Pons (tissue), 1 donor: ENCODE measurements at regions not wholly inside any gene's neighbourhood (a gene's known extent, or its start where the extent isn't known, plus 50 kb on each side); places are given as distances from the start of the nearest gene placed in this dataset.
"Not testable (repeated sequence)": the region's sequence is repeated elsewhere in the genome, so short reads cannot be mapped to it uniquely, and the experiment has no call there.

Source experiments
- DNase-seq: peaks from one replicate; pipeline ENCODE4 v3.0.0-alpha.2; 2016; ENCODE audit warnings: low spot score

DNA sequence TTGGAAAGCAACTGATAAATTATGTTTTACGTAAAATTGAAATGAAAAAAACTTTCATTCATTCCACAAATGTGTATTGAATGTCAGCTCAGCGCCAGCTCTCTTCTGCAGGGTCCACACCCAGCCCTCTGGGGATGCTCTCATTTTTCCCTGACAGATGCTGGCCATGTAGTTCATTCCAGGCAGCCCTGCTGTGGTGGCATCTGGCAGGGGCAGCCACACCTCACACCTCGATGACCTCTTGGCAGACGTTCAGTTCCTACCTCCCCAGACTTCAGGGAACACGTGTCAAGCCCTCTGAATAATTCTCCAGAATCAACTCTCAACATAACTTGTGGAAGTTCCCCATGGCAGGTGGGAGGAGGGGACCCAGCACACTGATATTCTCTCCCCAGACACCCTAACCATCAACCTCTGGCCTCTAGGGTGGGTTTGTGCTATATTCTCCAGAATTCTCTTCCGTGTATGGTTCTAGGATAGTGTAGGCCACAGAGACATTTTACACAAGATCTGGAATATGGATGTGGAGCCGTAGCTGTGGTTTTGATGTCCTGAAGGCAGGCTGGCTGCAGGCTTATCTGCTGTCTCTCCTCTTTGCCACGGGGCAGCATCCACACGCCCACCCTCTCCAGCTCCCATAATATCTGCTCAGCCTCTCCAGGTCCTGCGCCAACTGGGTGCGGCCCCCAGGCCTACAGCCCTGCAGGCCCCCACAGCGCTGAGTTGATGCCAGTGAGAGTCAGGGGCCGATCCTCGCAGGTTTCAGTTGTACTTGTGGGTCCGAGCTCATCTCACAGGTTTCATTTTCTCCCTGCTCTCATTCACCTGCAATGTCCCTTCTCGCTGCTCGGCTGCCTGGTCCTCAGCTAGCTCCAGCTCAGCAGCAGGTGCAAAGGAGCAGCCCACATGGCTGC, 175.8 kb upstream of the ARID1B start:
- DNase-seq, result no peak

DNA sequence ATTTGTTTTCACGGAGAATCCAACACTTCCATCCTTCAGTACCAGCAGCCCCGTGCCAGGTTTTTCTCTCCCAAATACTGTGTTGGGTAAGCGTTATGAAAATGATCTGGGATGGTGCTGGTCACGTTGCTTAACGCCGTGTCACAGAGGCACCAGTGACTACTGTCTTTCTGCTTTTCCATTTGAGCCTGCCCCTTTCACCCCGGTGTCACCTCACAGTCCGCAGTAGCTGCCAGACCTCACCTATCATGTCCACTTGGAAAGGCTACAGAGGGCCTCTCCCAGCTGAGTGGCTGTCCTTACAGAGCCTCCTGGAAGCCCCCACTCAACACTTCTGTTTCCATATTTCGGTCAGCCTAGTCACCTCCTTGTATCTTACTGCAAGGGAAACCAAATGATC, 176.5 kb upstream of the ARID1B start:
- DNase-seq, result no peak

DNA sequence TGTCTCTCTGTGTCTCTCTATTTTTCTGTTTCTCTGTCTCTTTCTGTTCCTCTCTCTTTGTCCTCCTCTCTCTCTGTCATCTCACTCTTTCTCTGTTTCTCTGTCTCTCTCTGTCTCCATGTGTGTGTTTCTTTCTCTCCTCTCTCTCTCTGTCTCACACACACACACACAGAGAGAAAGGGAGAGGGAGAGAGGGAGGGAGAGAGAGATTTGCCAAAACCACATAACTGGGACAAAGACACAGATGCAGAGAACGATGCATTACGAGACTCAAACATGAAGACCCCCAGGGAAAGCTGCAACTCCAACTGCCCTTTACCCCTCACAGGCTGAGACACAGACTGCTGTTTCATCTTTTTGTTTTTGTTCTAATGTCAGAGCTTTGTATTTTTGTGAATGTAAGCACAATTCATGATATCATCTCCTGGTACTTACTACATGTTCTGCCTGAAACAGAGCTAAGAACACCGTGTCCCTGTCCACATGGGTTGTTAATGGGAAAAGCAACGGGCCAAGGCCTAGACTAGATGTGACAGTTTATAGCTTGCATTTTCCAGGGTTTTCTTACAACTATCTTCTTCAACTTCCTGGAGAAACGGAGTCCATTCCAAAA, 177.1 kb upstream of the ARID1B start:
- no peak for DNase-seq

DNA sequence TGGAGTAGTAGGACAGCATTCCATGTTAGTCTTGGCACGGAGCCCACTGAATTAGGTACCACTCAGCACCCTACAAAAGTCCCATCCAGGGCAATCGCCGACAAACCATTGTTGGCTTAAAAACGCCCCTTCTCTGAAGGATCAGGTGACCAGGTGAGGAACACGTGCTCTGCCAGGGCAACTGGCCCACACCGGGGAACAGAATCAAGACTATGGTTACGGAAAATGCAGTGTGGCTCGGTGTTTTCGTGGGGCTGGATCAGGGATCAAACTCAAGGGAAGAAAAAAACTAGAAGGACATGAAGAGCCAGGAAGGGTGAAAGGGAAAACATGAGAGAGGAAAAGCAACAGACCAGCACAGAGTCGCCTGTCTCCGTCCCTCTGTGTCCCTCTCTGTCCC, 177.8 kb upstream of the ARID1B start:
- no peak for DNase-seq

DNA sequence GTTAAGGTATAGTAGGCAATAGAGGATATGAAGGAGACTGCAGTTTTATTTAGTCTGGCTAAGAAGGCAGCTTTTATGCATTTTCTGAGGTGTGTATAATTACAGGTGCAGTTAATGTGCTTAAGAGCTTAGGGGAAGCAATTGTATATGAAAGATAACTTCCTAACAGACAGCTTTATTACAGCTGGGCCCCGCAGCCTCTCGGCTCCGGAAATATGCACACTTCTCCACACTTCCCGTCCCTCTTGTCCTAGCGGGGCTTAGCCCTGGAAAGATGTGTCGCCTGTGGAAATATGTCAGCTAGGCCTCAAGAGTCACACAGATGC, 178.4 kb upstream of the ARID1B start:
- no peak for DNase-seq

DNA sequence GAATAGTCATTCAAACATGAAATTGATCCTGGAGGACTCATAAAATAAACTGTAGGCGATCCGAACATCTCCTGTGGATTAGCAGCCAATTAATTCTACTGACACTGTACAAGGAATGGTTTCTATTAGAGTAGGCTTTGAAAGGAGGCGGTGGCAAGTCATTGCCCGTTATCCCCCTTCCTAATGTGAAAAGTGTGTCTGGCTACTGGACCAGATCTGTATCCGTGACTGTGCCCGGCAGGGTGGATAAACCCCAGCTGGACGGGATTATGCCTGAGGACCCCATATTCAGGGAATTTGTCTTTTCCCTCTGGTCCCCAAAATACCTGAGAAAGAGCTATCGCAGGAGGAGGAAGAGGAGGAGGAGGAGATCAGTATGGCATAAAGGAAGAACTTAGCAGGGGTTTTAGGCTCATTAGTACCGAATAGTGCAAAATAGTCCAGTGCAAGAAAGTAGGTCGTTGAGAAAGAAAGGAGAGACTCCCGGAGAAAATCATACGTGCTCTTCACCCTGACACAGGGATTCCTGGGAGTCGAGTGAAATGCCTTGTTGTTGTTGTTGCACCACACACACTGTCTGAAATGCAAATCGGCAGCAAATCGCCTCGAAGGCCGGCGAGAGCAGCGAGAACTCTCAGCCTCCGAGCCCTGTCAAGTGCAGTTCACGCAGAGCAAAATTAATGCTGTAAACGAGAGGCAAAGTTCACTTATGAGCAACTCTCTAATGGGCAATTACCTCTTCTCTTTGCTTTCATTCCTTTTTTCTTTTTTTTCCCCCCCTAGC, 178.9 kb upstream of the ARID1B start:
- DNase-seq, result no peak

DNA sequence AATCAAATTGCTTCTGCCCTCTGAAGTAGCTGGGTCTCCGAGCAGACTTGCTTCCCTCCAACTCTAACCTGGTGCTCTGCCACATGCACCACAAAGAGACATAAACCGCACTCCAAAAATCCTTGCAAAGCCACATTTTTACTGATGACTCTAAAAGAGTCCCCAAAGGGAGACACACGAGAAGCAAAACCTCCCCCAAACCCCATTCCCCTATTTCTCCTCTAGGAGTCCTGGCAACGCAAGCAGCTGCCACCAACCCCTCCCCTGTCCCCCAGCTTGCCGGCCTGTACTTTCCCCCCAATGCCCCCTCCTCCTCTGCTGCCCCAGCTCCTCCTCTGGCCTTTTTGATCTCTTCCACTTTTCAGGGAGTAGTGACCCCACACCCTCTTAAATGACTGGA, 180.1 kb upstream of the ARID1B start:
- no peak for DNase-seq

DNA sequence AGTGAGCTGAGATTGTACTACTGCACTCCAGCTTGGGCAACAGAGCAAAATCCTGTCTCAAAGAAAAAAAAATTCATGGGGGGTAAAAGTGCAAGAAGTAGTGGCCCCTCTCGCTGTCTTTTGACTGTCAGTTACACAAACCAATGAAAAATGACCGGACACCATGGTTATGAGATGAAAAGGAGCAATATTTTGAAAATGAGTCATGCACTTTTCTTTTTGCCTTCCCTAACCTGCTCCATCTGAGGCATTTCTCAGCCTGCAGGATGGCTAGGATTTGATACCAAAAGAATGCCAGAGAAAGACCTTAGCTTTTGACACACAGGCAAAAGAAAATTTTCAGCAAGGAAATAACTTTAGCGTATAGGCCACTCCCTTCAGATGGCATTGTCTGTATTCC, 181.7 kb upstream of the ARID1B start:
- DNase-seq, result no peak

DNA sequence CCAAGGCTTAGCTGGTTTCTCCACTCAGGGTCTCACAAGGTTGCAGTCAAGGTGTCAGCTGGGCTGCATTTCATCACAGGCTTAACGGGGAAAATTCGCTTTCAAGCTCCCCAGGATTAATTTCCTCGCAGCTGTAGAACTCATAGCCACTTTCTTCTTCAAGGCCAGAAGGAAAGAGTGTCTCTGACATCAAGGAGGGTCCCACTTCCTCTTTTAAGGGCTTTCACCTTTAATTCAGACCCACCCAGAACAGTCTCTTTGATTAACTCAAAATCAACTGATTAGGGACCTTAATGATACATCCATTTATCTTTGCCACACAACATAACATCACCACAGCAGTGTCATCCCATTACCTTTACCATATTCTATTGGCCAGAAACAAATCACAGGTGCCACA, 183.3 kb upstream of the ARID1B start:
- DNase-seq, result no peak

DNA sequence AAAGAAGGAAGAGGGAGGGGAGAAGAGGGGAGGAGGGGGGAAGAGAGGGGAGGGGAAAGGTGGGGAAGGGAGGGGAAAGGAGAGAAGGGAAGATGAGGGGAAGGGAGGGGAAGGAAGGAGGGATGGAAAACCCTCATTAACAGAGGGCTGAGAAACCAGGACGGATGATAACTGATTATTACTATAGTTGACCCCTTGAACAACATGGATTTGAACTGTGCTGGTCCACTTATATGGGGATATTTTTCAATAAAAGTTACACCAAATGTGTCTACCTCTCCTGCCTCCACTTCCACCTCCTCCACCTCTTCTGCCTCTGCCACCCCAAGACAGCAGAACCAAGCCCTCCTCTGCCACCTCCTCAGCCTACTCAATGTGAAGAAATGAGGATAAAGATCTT, 184.1 kb upstream of the ARID1B start:
- DNase-seq, result no peak

DNA sequence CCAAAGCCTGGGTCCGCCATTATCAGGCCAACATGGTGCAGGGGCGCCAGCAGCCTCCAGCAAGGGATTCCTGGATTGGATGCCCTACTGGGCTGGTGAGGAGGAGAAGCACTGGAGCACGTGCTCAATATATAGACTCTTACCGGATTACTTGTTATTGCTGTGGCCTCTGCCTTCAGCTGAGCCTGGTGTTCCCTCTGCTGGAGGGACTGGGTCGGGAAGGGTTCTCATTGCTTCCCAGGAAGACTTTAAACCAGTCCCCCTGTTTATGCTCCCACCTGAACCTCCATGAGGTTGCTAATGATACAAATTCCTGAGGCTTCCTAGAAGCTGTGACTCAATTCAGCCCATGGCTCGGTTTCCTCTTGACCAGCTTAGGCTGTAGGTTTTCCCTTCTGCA, 186.7 kb upstream of the ARID1B start:
- no peak for DNase-seq

DNA sequence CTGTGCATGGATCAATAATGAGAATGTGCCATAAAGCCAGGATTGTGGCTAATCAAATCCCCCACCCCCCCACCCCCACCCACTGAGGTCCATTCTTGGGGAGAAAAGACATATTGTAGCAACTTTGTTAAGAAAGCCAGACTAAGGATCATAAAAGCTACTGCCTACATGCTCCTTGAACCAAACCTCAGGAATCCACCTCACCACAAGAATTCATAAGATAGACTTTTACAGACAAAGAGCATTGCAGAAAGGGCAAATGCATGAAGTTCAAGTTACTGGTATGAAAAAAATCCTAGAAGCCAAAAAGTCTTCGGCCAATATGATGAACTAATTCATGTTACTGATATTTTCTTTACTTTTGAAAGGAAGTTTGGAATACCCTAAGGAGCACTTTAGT, 187.9 kb upstream of the ARID1B start:
- no peak for DNase-seq

DNA sequence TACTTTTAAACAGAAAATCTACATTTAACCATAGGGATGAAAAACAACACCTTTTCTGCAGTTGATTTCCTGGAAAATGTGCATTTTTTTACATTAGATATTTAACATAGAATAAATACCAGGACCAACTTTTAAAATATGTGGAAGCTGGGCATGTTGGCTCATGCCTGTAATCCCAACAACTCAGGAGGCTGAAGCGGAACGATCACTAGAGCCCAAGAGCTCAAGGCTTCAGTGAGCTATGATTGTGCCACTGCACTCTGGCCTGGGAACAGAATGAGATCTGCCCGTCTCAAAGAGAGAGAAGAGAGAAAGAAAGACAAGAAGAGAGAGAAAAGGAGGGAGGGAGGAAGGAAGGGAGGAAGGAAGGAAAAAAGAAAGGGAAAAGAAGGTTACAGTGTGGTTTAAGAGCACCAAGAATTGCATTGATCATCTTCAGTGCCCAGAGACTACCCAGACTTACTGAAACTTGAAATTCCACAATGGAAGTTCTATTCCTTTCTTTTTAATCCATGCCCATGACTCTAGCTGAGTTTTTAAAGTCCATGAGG, 189.4 kb upstream of the ARID1B start:
- DNase-seq, result no peak

DNA sequence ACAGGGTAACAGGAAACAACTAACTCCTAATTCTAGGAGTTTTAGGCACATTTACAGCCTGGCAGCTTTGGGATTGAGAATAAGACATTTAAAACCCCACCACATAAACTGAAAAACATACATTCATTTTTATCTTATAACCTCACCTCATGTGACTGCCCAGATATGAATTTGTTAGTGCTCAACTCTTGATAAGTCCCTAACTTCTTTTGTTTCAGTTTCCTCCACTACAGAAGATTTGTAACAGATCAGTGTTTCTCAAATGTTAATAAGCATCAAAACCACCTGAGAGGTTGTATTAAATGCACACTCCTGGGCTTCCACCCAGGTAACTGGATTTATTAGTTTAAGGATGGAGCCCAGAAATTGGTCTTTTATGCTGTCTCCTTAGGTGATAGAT, 190.1 kb upstream of the ARID1B start:
- no peak for DNase-seq

DNA sequence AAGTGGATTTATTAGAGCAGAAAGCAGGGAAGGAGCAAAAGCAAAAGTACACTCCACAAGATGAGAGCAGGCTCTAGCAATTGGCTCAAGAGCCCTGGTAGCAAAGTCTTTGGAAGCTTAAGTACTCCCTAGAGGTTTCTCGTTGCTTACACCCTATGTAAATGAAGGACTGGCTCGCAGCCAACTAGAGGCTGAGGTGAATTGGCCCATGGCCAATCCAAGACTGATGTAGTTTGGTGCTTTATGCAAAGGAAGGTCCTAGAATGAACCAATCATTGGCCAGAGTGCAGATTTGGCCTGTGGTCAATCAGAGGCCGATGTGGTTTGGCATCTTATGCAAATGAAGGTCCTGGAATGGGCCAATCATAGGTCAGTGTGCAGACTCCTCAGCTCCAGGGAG, 191.3 kb upstream of the ARID1B start:
- no peak for DNase-seq

DNA sequence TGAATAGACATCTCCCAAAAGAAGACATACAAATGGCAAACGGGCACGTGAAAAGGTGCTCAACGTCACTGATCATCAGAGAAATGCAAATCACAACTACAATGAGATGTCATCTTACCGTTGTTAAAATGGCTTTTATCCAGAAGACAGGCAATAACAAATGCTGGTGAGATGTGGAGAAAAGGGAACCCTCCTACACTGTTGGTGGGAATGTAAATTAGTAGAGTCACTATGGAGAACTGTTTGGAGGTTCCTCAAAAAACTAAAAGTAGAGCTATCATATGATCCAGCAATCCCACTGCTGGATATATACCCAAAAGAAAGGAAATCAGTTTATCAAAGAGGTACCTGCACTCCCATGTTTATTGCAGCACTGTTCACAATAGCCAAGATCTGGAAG, 193.1 kb upstream of the ARID1B start:
- DNase-seq, result not testable (repeated sequence)

DNA sequence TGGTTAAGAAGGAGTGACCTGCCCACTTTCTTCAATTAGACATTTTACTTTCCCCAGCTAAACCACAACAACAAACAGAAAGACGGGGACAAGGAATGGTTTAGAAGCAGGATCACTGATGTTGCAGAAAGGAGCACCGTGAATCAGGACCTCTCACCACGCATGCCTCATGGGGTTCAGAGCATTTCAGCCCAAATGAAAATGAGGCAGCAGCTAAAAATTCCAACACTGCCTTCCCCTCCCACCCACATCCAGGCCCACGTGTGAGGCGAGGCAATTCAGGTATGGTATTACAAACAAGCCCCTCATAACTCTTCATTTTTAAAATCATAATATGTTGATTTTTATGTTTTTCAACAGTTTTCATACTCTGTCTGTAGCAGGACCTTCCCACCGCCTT, 194.1 kb upstream of the ARID1B start:
- DNase-seq, result no peak

DNA sequence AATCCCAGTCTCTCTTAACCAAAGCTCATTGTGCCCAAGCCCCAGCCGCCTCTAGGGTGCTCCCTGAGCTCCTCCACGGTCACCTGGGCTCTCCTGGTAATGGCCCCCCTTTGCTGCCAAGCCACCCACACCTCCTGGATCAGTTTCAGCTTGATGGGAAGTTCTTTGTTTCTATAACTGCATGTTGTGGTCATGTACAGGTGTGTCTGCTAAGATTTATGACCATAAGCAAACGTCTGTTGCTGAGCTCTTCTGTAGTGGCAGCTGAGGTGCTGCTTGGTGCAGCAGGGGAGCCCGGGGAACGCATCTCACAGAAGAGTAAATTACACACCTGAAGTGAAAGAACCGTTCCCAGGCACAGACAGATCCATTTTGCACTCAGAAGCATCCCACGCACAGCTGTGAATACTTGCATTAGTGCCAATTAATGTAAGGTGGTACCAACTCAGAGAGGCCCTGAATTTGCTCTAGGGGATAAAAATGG, 194.6 kb upstream of the ARID1B start:
- DNase-seq, result no peak

DNA sequence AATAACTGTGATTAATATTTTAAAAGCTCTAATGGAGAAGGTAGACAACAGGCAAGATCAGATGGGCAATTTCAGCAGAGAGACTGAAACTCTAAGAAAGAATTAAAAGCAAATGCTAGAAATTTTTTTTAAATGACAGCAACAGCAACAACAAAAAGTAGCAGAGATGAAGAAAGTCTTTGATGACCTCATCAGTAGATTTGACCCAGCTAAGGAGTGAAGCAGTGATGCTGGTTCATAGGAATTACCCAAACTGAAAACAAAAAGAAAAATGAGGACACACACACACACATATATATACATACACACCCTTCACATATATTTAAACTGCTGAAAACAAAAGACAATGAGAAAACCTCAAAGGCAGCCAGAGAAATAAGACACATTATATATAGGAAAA, 197.6 kb upstream of the ARID1B start:
- no peak for DNase-seq

DNA sequence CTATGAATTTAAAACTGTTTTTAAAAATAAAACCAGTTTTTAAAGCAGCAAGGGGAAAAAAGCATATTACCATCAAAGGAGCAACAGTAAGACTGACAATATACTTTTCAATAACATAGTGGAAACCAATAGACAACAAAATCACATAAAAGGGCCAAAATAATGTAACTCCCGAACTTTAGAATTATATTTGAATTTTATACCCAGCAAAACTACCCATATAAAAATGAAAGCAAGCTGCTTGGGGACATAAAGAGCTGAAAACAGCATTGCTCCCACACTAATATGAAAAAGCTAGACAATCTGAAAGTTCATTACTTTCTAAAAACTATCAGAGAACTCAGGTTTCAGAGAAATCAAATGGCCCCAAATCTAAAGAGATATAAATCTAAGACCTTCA, 199.4 kb upstream of the ARID1B start:
- no peak for DNase-seq

DNA sequence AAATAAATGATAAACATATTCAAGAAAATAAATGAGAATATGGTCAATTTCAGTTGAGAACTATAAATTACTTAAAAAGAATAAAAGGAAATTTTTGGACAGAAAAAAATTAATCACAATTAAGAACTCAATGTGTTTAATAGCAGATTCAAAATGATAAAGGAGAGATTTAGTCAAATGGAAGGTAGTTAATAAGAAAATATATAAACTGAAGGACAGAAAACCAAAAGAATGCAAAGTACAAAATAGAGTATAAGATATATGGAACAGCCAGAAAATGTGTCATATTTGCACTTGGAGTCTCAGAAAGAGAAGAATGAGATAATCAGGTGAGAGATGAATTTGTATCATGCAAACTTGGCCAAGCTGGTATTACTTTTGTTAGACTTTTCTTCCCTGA, 201.8 kb upstream of the ARID1B start:
- no peak for DNase-seq

DNA sequence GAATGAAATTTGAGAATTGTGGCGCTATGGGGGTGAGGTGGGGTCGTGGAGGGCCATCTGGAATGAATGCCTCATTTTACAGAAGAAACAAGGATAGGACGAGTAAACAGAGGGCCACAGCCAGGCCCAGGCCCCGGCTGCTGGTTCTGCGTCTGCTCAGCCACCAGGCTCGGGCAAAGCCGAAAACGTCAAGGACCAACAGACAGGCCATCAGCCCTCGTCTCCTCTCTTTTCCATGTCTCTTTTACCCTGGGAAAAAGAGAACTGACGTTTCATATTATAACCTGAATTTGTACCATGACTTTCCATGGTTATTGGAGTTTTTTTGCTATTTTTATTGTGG, 212.4 kb upstream of the ARID1B start:
- DNase-seq, result no peak
